Pancreas (tissue), 10 donors: ENCODE measurements at regions not wholly inside any gene's neighbourhood (a gene's known extent, or its start where the extent isn't known, plus 50 kb on each side); places are given as distances from the start of the nearest gene placed in this dataset.

Experiments
- ATAC-seq, 4 donors: fragments of 200-7000 bp; cut with Tn5 transposase; one replicate each; pipeline versions ENCODE4 v1.8.0 to v1.9.1; 2020; ENCODE audit warnings: mild to moderate bottlenecking in 4 of 4, moderate library complexity in 4 of 4
- DNase-seq, 6 donors: peaks; one replicate each; pipeline ENCODE4 v3.0.0-alpha.2; 2020
- FAIRE-seq: peaks from 2 replicates; lab custom pipeline; 2012; peaks lifted over from hg19 to GRCh38; lab: Jason Lieb, UNC
- H3K27ac ChIP-seq, 4 donors: fragments of 200-600 bp; sonication (generic); 1 replicate in 3 of 4; 2 replicates in 1 of 4; pipeline versions ENCODE4 v1.5.0 to v1.8.0; 2020
- H3K27me3 ChIP-seq, 4 donors: fragments of 200-600 bp; one replicate each; pipeline ENCODE4 v1.8.0; 2021
- H3K36me3 ChIP-seq, 3 donors: fragments of 200-600 bp; sonication (generic) in 1 of 3; one replicate each; pipeline versions ENCODE4 v1.5.0 to v1.8.0; 2020 to 2021
- H3K4me1 ChIP-seq, 3 donors: fragments of 200-600 bp; one replicate each; pipeline ENCODE4 v1.8.0; 2021
- H3K4me3 ChIP-seq, 4 donors: fragments of 200-600 bp; sonication (generic) in 2 of 4; one replicate each; pipeline versions ENCODE4 v1.5.0 to v1.8.0; 2020 to 2021
- H3K9me3 ChIP-seq, 4 donors: fragments of 200-600 bp; one replicate each; pipeline ENCODE4 v1.8.0; 2021
- WGBS, 2 donors: extraction: QIAGEN DNeasy Blood & Tissue Kit; methylation state at CpG; one replicate each; pipeline ENCODE4 v1.1.7; 2013; 5-methylcytosine and 5-hydroxymethylcytosine counted together
- intact Hi-C, 3 donors: fragments of 100-400 bp; cut with DNase I; formaldehyde crosslinking; loops; one replicate each; pipeline versions ENCODE4 v1.11.1 to v1.14.2; 2022
- TF ChIP-seq, protein P1 (sequence below), 4 donors: fragments of 200-600 bp; sonication (generic) in 3 of 4; IDR thresholded peaks; one replicate each; pipeline versions ENCODE4 v1.5.0 to v1.8.0; 2021; ENCODE audit warnings: antibody characterized with exemption in 4 of 4
- donor health status: healthy with polysubstance abuse.
- donor health status: DM: no; HTN: no; CAD: no; lungs with moderate emphysema.
- donor health status: DM: no; HTN: no; CAD: no.
- donor health status: control.
- donor health status: control.
- donor health status: Bipolar disorder and iron deficiency.
- donor health status: DM: yes; HTN: yes; CAD: no.
- donor health status: DM: no; HTN: no; CAD: no.
- donor health status: DM: no; HTN: no; CAD: no.
- donor health status: DM: yes; HTN: yes; CAD: no.

DNA sequence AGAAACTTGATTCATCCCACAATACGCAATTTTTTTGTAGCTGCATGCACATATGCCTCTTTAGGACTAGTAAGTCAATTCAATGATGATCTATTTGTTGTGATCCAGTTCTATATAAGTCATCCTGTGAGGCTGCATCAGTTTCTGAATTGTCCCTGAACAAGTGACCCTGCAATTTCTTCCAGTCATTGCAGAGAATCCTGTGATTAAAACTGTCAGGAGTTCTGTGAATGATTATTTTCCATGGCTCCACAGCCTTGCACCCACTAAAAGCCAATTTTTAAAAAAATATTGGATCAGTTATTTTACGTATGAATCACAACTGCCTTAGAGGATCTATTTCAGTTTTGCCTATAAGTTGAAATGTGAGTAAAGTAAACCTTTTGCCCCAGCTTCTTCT, 1585.0 kb upstream of the ACVR2A start:
- DNase-seq (no peak), FAIRE-seq (no peak), ATAC-seq (no peak)
- no peaks in the 10 kb centered on the region for H3K9me3 ChIP-seq
- H3K36me3 ChIP-seq, result no peaks in the 10 kb centered on the region
- TF ChIP-seq, protein P1, sequence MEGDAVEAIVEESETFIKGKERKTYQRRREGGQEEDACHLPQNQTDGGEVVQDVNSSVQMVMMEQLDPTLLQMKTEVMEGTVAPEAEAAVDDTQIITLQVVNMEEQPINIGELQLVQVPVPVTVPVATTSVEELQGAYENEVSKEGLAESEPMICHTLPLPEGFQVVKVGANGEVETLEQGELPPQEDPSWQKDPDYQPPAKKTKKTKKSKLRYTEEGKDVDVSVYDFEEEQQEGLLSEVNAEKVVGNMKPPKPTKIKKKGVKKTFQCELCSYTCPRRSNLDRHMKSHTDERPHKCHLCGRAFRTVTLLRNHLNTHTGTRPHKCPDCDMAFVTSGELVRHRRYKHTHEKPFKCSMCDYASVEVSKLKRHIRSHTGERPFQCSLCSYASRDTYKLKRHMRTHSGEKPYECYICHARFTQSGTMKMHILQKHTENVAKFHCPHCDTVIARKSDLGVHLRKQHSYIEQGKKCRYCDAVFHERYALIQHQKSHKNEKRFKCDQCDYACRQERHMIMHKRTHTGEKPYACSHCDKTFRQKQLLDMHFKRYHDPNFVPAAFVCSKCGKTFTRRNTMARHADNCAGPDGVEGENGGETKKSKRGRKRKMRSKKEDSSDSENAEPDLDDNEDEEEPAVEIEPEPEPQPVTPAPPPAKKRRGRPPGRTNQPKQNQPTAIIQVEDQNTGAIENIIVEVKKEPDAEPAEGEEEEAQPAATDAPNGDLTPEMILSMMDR (IDR thresholded peaks at IDR 0.05), result no peak
- WGBS, 2 donors, result 87 to 90% methylated on average over 2 of the region's 2 CpGs
- no peak overlapping the region for H3K27ac ChIP-seq
- no peak overlapping the region for H3K4me3 ChIP-seq
- H3K27me3 ChIP-seq, result no peaks in the 10 kb centered on the region
- intact Hi-C loops, result no loop called here
- no peaks in the 10 kb centered on the region for H3K4me1 ChIP-seq

DNA sequence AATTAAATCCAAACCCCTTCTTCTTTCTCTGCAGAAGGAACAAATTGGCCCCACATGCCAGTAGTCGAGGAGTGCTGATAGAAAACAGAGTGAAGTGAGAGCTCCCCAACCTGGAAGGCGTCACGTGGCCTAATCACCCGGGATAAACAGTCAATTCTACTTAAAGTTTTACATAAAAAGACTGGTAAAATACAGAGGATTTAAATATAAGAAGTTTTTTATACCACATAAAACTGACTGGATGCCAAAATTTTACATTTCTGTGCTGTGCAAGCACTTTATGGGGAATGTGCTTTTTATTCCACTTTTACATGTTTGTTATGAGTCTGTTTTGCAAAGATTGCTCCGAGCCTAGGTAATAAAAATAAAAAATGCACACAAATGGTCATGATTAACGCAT, 1586.8 kb upstream of the ACVR2A start:
- no peaks in the 10 kb centered on the region for H3K36me3 ChIP-seq
- ATAC-seq, result no peak
- no peak overlapping the region for H3K4me3 ChIP-seq
- 57 to 69% methylated on average over 6 of the region's 6 CpGs for WGBS, 2 donors
- H3K4me1 ChIP-seq, result no peaks in the 10 kb centered on the region
- no peaks in the 10 kb centered on the region for H3K27me3 ChIP-seq
- H3K27ac ChIP-seq, result no peak overlapping the region
- TF ChIP-seq, protein P1 (IDR thresholded peaks at IDR 0.05), result no peak
- FAIRE-seq, result no peak
- H3K9me3 ChIP-seq, result no peaks in the 10 kb centered on the region
- intact Hi-C loops, result no loop called here
- DNase-seq, result no peak

DNA sequence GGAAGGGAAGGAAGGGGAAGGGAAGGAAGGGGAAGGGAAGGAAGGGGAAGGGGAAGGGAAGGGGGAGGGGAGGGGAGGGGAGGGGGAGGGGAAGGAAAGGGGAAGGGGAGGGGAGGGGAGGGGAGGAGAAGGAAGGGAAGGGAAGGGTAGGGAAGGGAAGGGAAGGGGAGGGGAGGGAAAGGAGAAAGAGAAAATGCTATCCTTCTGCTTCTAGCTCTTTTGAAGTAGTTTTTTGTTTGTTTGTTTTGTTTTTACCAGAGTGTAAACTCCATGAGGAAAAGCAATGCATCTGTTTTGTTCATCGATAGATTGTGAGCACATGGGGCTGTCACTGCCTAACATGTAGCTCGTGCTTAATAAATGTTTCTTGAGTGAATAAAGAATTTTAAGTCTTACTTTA, 1592.7 kb upstream of the ACVR2A start:
- intact Hi-C loops, result no loop called here
- H3K27ac ChIP-seq, result no peak overlapping the region
- FAIRE-seq, result no peak
- H3K4me1 ChIP-seq, result peaks cover 0 to 2% (median 2%) of the 10 kb centered on the region in 3 donors
- no peaks in the 10 kb centered on the region for H3K27me3 ChIP-seq
- no peak for DNase-seq
- no peaks in the 10 kb centered on the region for H3K36me3 ChIP-seq
- no peak overlapping the region for H3K4me3 ChIP-seq
- H3K9me3 ChIP-seq, result no peaks in the 10 kb centered on the region
- ATAC-seq, result no peak
- TF ChIP-seq, protein P1 (IDR thresholded peaks at IDR 0.05), result no peak
- 83 to 93% methylated on average over 2 of the region's 2 CpGs for WGBS, 2 donors

DNA sequence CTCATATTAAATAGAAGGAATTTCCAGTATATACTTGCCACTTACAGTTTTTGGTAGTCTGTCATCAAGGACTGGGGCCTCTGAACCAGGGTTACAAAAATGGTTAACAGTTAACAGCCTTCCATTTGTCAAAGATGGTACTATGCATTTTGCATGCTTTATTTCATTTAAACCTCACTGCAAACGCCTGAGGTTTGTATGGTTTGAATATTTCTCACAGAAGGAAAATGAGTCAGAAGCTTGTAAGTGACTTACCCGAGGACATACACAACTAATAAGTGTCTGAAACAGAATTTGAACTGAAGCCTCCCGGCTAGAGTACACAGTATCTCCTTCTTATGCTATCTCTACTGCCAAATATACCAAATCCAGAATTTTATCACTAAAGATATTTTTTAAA, 1593.5 kb upstream of the ACVR2A start:
- Histone ChIP-seq H3K27ac (no peak overlapping the region), H3K27me3 (no peaks in the 10 kb centered on the region), H3K36me3 (no peaks in the 10 kb centered on the region), H3K9me3 (no peaks in the 10 kb centered on the region), H3K4me1 (peaks cover 0 to 8% (median 7%) of the 10 kb centered on the region in 3 donors), H3K4me3 (no peak overlapping the region)
- DNase-seq (no peak), FAIRE-seq (no peak), ATAC-seq (no peak)
- TF ChIP-seq, protein P1 (IDR thresholded peaks at IDR 0.05), result no peak
- 46 to 57% methylated on average over 3 of the region's 3 CpGs for WGBS, 2 donors
- intact Hi-C loops, result no loop called here

DNA sequence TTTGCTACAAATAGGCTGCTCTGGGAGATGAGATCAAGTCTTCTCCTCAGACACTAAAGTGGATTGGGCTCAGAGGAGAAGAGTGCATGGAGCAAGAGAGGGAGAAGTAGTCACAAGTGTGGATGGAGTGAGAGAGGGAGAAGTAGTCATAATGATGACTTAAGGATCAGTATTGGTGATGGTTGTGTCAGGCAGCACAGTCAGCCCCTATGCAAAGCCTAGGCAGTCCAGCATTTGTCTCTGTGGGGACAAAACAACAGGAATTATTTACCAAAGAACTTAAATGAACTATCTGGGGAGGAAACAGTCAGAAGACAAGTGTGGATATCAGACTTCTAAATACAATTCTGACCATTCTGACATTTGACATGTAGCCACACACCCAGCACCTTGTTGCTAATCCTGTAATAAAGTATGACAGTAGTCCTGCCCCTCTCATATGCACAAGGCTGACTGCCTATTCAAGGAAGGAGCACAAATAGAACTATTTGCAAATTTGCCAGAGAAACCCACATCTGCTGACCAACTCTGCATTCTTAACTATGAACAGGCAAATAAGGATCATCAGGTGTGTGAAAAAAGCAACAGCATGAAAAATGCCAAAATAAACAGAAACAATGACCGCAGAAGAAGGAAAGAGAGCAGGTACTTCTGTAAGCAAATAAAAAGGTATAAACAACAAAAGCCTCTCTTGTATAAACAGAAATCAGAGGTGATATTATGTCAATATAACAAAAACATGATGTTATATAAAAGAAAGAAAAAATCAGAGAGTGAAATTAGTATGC, 1597.9 kb upstream of the ACVR2A start:
- ATAC-seq, result peak in 3 of 4 donors; percentile 30 to 56 (median 32)
- no peak for DNase-seq
- Histone ChIP-seq H3K36me3 (no peaks in the 10 kb centered on the region), H3K9me3 (no peaks in the 10 kb centered on the region), H3K27ac (no peak overlapping the region), H3K27me3 (no peaks in the 10 kb centered on the region), H3K4me3 (no peak overlapping the region), H3K4me1 (peaks cover 0 to 8% (median 7%) of the 10 kb centered on the region in 3 donors)
- FAIRE-seq, result no peak
- TF ChIP-seq, protein P1 (IDR thresholded peaks at IDR 0.05), result no peak
- 0 to 2% methylated on average over 1 of the region's 1 CpG for WGBS, 2 donors
- intact Hi-C loops, result no loop called here
